Glomerular visceral epithelial cell (primary cell): ENCODE measurements at regions not wholly inside any gene's neighbourhood (a gene's known extent, or its start where the extent isn't known, plus 50 kb on each side); places are given as distances from the start of the nearest gene placed in this dataset.
"Not testable (repeated sequence)": the region's sequence is repeated elsewhere in the genome, so short reads cannot be mapped to it uniquely, and the experiment has no call there.

Experiments used
- DNase-seq: peaks from one replicate; pipeline ENCODE4 v3.0.0-alpha.2; 2016; ENCODE audit errors: extremely low spot score

DNA sequence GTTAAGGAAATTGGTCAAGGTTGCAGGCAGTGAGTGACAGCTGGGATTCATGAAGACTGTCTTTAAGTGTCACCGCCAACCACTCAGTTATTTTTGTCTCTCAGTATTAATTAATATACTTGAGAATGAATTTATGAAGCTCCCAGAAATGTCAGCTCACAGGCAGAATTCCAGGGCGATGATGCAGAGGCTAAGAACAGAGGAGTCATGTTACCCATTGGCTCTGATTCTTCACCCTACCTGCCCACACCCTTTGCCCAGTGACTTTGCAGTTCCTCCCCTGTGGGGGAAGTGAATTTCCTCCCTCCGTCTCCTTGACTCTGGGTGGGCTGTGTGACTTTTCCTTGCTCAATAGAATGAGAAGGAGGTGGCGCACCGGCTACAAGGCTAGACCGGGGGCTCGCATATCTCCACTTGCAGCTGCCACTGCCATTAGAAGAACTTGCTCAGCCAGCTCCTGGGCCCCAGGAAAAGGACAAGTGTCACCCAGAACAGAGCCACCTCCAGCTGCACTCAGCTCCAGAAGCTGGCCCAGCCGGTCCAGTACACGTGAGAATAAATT, 157.1 kb upstream of the PRKCQ start:
- peak; percentile 7 for DNase-seq

GRCh38 chr10:6734286-6734685, 154.2 kb upstream of the PRKCQ start:
- no peak for DNase-seq

GRCh38 chr10:6729861-6730344, 149.8 kb upstream of the PRKCQ start:
- DNase-seq: no peak

GRCh38 chr10:6729071-6729774, 149.1 kb upstream of the PRKCQ start:
- no peak for DNase-seq

GRCh38 chr10:6726924-6727323, 146.8 kb upstream of the PRKCQ start:
- no peak for DNase-seq

DNA sequence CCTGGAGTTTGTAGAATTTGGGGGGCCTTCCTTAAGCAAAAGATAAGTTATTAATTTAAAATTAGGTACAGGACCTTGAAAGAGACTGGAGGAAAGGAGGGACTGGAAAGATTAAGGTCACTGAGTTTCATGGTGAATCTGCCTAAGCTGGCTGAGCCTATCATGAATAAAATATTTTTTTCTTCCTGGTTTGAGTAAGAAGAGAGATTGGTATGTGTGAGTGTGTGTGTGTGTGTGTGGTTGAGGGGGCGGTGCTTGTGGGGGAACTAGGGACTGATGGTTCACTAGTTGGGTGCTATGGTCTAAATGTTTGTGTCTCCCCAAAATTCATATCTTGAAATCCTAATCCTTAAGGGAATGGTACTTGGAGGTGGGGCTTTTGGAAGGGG, 142.5 kb upstream of the PRKCQ start:
- no peak for DNase-seq

DNA sequence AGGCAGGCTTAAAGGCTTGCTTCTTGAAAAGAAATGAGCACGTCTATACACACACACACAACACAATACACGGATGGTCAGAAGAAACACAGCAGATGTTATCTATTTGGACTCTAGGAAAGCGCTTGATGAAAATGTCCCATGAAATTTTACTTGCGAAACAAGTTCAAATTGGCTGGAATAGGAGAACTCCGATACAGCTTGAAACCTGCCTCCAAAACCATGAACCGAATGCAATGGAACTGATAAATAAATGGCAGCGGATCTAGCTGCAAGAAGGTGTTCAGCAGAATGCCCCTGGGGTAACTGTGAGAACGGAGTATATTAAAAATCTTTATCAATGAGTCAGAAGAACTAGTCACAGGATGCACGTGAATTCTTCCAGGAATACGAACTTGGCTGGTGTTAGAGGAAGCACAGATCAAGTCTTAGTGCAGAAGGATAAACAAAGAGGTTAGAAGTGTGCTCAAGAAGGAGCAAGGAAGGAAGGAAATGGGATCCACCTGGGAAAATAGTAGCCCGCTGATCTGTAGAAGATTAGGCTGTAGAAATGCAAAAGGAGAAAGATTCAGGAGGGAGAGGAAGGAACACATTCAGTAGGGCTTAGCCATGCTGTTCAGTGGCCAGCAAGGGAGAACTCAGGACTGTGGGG, 142.0 kb upstream of the PRKCQ start:
- DNase-seq: peak; percentile 24

GRCh38 chr10:6721480-6721879, 141.4 kb upstream of the PRKCQ start:
- peak; percentile 44 for DNase-seq

DNA sequence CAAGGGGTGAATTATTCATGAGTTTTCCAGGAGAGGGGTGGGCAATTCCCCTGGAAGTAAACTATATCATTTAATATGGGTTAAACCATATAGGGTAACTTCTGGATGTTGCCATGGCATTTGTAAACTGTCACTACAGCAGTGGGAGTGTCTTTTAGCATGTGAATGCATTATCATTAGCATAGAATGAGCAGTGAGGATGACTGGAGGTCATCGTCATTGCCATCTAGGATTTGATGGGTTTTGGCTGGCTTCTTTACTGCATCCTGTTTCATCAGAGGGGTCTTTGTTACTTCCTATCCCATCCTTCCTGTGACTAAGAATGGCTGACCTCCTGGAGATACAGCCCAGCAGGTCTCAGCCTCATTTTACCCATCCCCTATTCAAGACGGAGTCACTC, 139.5 kb upstream of the PRKCQ start:
- DNase-seq: no peak

DNA sequence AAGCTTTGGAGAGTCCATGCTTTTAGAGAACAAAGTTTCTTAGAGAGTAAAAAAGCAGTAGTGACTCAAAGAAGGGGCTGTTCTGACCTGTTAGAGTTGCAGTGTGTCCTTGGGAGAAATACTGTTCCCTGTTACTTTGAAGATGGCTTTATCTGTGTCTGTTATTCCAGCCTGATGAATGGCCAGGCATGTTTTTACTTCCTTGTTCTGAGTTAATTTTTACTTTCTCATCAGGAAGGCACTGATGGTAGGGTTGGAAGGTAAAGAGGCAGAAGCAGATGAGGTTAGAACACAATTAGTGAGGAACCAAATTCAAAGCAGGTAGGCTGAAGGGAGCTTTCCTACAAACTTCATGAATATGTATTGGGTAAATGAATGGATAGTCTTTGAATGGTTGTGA, 138.5 kb upstream of the PRKCQ start:
- DNase-seq: no peak

DNA sequence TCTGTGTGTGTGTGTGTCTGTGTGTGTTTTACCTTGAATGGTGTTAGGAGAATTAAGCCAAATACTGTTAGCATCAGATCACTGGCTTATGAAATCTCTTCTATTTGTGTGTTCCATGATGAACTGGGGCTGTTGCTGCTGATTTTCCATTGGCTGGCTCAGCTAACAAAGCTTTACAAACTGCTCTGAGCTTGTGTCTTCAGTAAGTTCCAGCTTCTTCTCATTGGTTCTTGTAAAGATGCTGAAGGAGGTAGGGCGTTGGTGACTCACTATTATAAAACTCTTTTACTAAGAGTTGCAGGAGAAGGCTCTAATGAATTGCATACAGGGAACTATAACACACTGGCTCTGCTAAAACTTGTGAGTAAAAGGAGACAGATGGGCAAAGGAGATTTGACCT, 136.4 kb upstream of the PRKCQ start:
- no peak for DNase-seq

DNA sequence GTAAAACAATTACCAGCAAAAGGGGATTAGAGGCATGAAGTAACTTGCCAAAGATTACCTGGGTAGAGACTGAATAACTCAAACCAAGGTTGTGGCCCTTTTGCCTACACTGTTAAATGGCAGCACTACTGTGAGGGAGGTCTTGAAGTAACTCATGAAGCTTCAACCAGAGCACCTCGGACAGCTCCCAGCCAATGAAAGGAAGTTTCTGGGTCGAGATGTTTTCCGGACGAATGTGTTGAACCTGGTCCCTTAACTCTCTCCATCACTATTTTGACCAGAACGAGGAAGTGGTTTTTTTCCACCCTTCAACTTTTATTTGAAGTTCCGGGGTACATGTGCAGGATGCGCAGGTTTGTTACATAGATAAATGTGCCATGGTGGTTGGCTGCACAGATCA, 133.6 kb upstream of the PRKCQ start:
- no peak for DNase-seq

DNA sequence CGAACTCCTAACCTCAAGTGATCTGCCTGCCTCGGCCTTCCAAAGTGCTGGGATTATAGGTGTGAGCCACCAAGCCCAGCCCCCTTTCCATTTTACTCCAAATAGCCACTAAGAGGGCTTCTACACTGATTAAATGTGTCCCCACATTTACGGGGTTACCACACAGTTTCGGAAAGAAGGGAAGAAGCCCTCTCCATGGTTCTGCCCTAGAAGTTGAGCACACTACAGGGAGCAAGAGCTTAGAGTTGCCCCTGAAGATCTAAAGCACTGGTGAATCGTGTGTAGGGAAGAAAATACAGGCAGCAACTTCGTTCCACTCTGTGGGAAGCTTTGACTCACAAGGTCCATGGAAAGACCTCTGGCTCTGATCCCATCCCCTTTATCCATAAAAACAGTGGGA, 133.0 kb upstream of the PRKCQ start:
- DNase-seq: no peak

- DNase-seq: no peak
Measured at GRCh38 chr10:6711881-6712280, 131.8 kb upstream of the PRKCQ start.

DNA sequence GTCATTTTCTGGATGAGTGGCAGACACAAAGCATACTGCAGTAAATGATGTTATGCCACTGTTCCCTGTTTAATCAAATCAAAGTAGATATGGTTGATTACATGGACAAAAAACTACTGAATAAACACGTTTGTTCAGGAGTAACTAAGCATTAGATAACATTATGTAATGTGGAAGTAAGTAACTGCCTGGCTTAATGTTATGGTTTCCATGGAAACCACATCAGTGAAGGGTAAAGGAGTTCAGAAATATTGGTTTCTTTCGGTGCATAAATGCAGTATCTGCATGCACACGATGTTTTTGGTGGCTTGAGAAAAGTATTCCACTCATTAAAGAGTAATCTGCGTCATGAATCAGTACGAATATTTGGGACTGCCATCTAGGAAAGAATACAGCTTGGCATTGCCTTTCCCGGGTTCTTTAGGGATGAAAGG, 131.3 kb upstream of the PRKCQ start:
- DNase-seq: no peak

GRCh38 chr10:6707352-6707751, 127.3 kb upstream of the PRKCQ start:
- DNase-seq: no peak

DNA sequence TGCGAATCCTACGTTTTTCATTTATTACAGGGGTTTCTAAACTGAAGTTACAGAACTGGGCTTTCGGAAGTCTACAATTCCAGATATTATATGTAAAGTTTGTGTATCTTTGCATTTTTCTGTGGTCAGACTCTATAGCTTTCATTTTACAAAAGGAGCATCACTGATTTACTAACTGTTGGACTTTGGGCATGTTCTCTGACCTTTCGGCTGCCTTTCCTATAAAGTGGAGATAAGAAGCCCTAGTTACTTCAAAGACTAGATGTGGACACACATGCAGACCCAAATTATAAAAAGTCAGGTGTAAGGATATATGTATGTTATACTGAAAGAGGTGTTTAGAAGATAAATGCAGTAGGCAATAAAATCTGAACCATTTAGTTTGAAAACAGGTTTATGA, 126.6 kb upstream of the PRKCQ start:
- no peak for DNase-seq

DNA sequence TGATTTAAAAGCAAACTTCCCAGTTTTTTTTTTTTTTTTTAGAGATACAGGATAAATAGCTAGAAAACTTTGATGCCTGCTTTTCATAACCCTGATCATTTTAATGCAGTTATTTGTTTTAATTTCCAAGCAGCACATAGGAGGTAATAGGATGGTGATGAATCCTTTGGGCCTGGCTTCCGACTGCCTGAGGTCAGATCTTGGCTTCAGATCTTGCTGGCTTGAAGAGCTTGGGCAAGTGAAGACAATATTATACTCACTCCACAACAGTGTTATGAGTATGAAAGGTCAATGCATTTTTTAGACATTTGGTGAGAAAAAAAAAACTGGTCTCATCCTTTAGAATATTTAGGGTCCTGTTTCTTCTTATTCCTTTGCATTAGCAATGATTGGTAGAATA, 124.8 kb upstream of the PRKCQ start:
- DNase-seq: no peak

DNA sequence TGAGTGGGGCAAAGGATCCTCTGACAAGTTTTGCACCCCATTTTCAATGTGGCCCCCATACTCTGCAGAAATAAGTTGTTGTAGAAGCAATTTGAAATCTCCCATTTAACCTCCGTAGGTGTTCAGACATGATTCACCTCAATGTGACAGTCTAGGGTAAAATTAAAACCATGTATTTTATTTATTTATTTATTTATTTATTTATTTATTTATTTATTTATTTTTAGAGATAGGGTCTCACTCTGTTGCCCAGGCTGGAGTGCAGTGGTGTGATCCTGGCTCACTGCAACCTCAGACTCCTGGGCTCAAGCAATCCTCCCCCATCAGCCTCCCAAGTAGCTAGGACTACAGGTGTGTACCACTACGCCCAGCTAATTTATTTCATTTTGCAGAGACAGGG, 122.8 kb upstream of the PRKCQ start:
- DNase-seq: not testable (repeated sequence)

DNA sequence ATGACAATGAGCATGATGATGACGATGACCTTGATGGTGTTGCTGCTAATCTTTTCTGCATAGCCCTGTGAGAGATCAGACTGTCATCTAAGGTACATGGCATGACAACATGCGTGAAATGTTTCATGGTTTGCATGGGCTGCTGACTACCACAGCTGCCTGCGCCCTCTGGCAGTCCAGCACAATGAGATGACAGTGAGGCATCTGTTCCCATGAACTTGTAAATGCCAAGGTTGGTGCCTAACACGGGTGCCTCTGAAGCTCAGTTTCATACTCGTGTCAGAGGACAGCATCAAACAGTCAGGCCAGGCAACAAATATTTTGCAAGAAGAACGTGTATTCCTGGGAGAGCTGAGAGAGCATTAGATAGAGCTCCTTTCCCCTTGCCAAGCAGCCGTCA, 122.0 kb upstream of the PRKCQ start:
- no peak for DNase-seq

DNA sequence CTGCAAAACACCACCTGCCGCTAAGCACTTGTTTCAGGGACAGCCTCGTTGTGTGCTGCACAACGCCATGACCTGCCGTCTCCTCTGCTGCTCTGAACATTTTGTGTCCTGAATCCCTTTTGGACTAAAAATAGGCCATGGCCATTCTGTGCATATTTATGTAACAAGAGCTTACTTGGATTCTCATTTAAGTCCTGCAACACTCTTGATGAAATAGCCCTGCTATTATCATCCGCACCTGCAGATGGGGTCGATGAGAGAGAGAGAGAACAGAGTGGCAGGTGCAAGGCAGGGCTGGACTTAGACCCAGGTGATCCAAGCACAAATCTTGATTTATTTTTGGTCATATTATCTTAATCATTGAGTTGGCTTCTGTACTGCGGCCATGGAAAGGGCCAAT, 121.2 kb upstream of the PRKCQ start:
- DNase-seq: no peak

DNA sequence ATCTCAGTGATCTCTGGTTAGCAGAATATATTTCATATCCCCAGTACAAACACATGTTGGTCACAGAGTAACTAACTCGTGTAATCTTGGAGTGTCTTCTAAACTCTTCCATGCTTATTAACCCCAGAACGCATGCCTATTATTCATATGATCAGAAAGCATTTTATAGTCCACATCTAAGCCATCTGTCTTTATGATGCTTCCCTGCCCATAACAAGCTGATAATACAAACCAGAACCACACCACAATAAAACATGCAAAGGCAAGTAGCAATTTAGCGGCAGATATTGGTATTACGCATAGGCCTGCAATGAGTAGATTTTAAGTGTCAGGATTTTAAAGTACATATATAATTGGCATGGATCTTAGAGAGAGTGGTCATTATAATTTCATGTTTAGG, 120.0 kb upstream of the PRKCQ start:
- no peak for DNase-seq

DNA sequence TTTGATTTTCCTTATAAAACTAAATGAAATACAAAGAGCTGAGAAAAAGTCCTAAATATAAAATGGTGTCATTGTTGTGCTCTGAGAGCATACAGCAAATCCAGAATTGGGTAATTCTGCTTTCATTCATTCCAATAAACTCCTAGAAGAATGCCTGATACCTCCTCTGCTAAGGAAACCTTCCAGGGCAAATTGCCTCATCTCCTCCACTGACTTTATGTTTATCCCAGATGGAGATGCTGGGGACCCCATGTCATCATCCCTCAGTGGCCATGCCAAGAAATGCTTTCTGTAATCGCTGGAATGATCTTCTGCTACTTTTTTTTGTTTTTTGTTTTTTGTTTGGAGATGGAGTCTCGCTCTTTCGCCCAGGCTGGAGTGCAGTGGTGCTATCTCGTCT, 119.3 kb upstream of the PRKCQ start:
- no peak for DNase-seq
